Astrocyte (in vitro differentiated cells and primary cell): ENCODE measurements at regions not wholly inside any gene's neighbourhood (a gene's known extent, or its start where the extent isn't known, plus 50 kb on each side); places are given as distances from the start of the nearest gene placed in this dataset.

Experiments
- DNase-seq: peaks from one replicate; pipeline ENCODE4 v3.0.0-alpha.2; 2010; ENCODE audit warnings: low read depth
- FAIRE-seq: peaks from 2 replicates; lab custom pipeline; 2011; peaks lifted over from hg19 to GRCh38; lab: Jason Lieb, UNC
- H2AFZ ChIP-seq: 2 replicates; pipeline ENCODE4 v1.6.0; 2012; ENCODE audit warnings: low read depth, low read length, inconsistent platforms
- H3K27ac ChIP-seq: 2 replicates; pipeline ENCODE4 v1.5.1; 2011; ENCODE audit warnings: low read depth, low read length, inconsistent platforms
- H3K27me3 ChIP-seq: 2 replicates; pipeline ENCODE4 v1.6.0; 2011; ENCODE audit warnings: low read length, inconsistent platforms; ENCODE audit not compliant: insufficient read depth
- H3K36me3 ChIP-seq: 2 replicates; pipeline ENCODE4 v1.5.1; 2011; ENCODE audit warnings: low read length, inconsistent platforms; ENCODE audit not compliant: insufficient read depth
- H3K4me1 ChIP-seq: 2 replicates; pipeline ENCODE4 v1.5.1; 2011; ENCODE audit warnings: low read length, inconsistent platforms; ENCODE audit not compliant: insufficient read depth
- H3K4me2 ChIP-seq: 2 replicates; pipeline ENCODE4 v1.6.0; 2012; ENCODE audit warnings: low read length, inconsistent platforms
- H3K4me3 ChIP-seq: 2 replicates; pipeline ENCODE4 v1.5.1; 2011; ENCODE audit warnings: low read depth, mild to moderate bottlenecking, low read length, inconsistent platforms; ENCODE audit not compliant: insufficient read depth
- H3K79me2 ChIP-seq: 2 replicates; pipeline ENCODE4 v1.6.0; 2012; ENCODE audit warnings: mild to moderate bottlenecking, low read length, inconsistent platforms; ENCODE audit not compliant: insufficient read depth
- H3K9ac ChIP-seq: 2 replicates; pipeline ENCODE4 v1.6.0; 2012; ENCODE audit warnings: mild to moderate bottlenecking, low read length, inconsistent platforms
- H3K9me3 ChIP-seq: 2 replicates; pipeline ENCODE4 v1.5.1; 2012; ENCODE audit warnings: low read depth, mild to moderate bottlenecking, low read length, inconsistent platforms; ENCODE audit not compliant: insufficient read depth
- H4K20me1 ChIP-seq: 2 replicates; pipeline ENCODE4 v1.6.0; 2012; ENCODE audit warnings: low read length, inconsistent platforms; ENCODE audit not compliant: insufficient read depth
- H3K27ac Mint-ChIP-seq: one replicate; pipeline ENCODE4 v1.8.0; 2021; ENCODE audit warnings: mild to moderate bottlenecking, mixed read lengths; ENCODE audit not compliant: unreplicated experiment
- H3K27me3 Mint-ChIP-seq: one replicate; pipeline ENCODE4 v1.8.0; 2021; ENCODE audit warnings: low read depth, mixed read lengths; ENCODE audit not compliant: unreplicated experiment
- H3K36me3 Mint-ChIP-seq: one replicate; pipeline ENCODE4 v1.8.0; 2021; ENCODE audit warnings: low read depth, mixed read lengths; ENCODE audit not compliant: unreplicated experiment
- H3K4me1 Mint-ChIP-seq: one replicate; pipeline ENCODE4 v1.8.0; 2021; ENCODE audit warnings: low read depth, mixed read lengths; ENCODE audit not compliant: unreplicated experiment
- H3K4me3 Mint-ChIP-seq: one replicate; pipeline ENCODE4 v1.8.0; 2021; ENCODE audit warnings: mild to moderate bottlenecking, moderate library complexity, mixed read lengths; ENCODE audit not compliant: unreplicated experiment
- H3K9me3 Mint-ChIP-seq: one replicate; pipeline ENCODE4 v1.8.0; 2021; ENCODE audit warnings: mild to moderate bottlenecking, mixed read lengths; ENCODE audit not compliant: unreplicated experiment
- EZH2 ChIP-seq: IDR thresholded peaks from 2 replicates; pipeline ENCODE4 v1.6.1; 2012; ENCODE audit warnings: mild to moderate bottlenecking, low read length, inconsistent platforms; ENCODE audit not compliant: insufficient read depth
- TF ChIP-seq, protein P1 (sequence below): IDR thresholded peaks from 2 replicates; pipeline ENCODE4 v1.5.1; 2011; ENCODE audit warnings: low read depth, mild to moderate bottlenecking, inconsistent platforms, low read length, moderate library complexity; ENCODE audit not compliant: insufficient read depth

DNA sequence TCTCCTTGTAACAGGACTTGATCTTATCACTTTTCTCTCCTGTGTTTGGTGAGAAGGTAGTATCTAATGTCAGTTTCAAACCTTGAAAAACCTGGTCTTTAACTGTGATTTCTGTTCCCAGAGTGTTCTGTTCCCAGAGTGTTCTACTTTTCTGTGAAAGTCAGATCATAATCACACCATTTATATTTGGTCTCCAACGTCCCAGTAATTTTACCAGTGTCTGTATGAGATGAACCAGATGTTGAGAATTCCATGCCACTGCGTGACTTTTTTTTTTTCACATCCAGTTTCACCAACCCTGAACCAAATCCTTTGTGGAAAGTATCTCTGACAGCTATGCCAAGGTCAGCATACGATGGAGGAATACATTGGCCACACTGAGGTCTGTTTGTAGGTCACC lies 365.2 kb downstream of the USP25 start:
- Histone ChIP-seq H3K27ac (no peak overlapping the region), H3K4me1 (no peaks in the 10 kb centered on the region), H3K9me3 (no peaks in the 10 kb centered on the region), H2AFZ (no peak overlapping the region), H4K20me1 (no peaks in the 10 kb centered on the region), H3K4me2 (no peak overlapping the region), H3K9ac (no peak overlapping the region), H3K79me2 (no peaks in the 10 kb centered on the region), H3K4me3 (no peak overlapping the region), H3K36me3 (no peaks in the 10 kb centered on the region), H3K27me3 (no peaks in the 10 kb centered on the region)
- FAIRE-seq (no peak), DNase-seq (no peak)
- TF ChIP-seq, protein P1, sequence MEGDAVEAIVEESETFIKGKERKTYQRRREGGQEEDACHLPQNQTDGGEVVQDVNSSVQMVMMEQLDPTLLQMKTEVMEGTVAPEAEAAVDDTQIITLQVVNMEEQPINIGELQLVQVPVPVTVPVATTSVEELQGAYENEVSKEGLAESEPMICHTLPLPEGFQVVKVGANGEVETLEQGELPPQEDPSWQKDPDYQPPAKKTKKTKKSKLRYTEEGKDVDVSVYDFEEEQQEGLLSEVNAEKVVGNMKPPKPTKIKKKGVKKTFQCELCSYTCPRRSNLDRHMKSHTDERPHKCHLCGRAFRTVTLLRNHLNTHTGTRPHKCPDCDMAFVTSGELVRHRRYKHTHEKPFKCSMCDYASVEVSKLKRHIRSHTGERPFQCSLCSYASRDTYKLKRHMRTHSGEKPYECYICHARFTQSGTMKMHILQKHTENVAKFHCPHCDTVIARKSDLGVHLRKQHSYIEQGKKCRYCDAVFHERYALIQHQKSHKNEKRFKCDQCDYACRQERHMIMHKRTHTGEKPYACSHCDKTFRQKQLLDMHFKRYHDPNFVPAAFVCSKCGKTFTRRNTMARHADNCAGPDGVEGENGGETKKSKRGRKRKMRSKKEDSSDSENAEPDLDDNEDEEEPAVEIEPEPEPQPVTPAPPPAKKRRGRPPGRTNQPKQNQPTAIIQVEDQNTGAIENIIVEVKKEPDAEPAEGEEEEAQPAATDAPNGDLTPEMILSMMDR, result no peak
- no peak for TF ChIP-seq EZH2
- Mint-ChIP-seq H3K4me3 (no peak overlapping the region), H3K9me3 (no peaks in the 10 kb centered on the region), H3K27me3 (no peaks in the 10 kb centered on the region), H3K27ac (no peak overlapping the region), H3K36me3 (no peaks in the 10 kb centered on the region), H3K4me1 (no peaks in the 10 kb centered on the region)

DNA sequence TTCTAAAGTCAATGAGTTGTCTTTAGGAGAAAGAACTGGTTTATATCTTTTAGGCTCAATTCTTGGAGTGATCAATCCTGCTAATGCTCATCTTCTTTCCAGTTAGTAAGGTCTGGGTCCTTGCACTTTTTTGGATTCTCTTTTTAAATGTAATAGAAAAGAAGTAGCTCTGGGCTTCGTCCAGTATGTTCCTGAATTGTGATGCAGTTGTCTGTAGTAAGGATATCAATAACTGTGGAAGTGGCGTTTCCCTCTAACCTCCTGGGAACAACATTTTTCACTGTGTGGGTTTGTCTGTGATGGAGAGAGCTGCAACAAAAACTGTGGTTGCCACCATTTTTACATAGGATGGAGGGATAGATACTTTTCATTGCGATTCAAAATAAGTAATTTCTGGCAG lies 367.2 kb downstream of the USP25 start:
- Mint-ChIP-seq H3K27me3 (no peaks in the 10 kb centered on the region), H3K4me3 (no peak overlapping the region), H3K4me1 (no peaks in the 10 kb centered on the region), H3K36me3 (no peaks in the 10 kb centered on the region), H3K27ac (no peak overlapping the region), H3K9me3 (no peaks in the 10 kb centered on the region)
- DNase-seq (no peak), FAIRE-seq (no peak)
- no peaks in the 10 kb centered on the region for H3K27me3 ChIP-seq
- H3K4me1 ChIP-seq, result no peaks in the 10 kb centered on the region
- no peaks in the 10 kb centered on the region for H3K9me3 ChIP-seq
- no peaks in the 10 kb centered on the region for H3K79me2 ChIP-seq
- H2AFZ ChIP-seq, result no peak overlapping the region
- no peak overlapping the region for H3K27ac ChIP-seq
- H3K4me2 ChIP-seq, result no peak overlapping the region
- H3K4me3 ChIP-seq, result no peak overlapping the region
- no peak for TF ChIP-seq EZH2
- H4K20me1 ChIP-seq, result no peaks in the 10 kb centered on the region
- no peak overlapping the region for H3K9ac ChIP-seq
- no peaks in the 10 kb centered on the region for H3K36me3 ChIP-seq

DNA sequence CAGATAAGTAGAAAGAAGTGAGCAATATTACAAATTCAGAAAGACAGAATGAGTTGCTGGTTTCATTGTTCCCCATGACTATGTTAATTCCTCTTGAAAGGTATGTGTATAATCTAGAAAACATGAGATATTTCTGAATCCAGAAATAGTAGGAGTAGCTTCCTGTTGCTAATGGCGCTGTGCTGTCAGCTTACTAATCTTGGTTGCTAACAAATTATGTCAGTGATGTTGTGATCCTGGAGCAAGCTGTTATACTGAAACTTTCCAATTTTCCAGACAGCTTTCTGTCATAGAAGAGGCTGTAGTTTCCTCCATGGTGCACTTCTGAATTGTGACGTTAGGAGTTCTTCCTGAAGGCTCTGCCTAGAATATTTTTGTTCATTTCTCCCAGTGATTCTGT lies 372.3 kb downstream of the USP25 start:
- Mint-ChIP-seq H3K4me3 (no peak overlapping the region), H3K27me3 (no peaks in the 10 kb centered on the region), H3K9me3 (peaks cover 2% of the 10 kb centered on the region), H3K27ac (no peak overlapping the region), H3K36me3 (no peaks in the 10 kb centered on the region), H3K4me1 (no peaks in the 10 kb centered on the region)
- FAIRE-seq, result no peak
- no peak overlapping the region for H2AFZ ChIP-seq
- no peak overlapping the region for H3K4me2 ChIP-seq
- H3K9me3 ChIP-seq, result no peaks in the 10 kb centered on the region
- H3K27ac ChIP-seq, result no peak overlapping the region
- H3K36me3 ChIP-seq, result no peaks in the 10 kb centered on the region
- TF ChIP-seq, protein P1, result no peak
- TF ChIP-seq EZH2, result no peak
- no peaks in the 10 kb centered on the region for H3K79me2 ChIP-seq
- no peaks in the 10 kb centered on the region for H4K20me1 ChIP-seq
- H3K9ac ChIP-seq, result no peak overlapping the region
- H3K4me1 ChIP-seq, result no peaks in the 10 kb centered on the region
- DNase-seq, result peak; percentile 64
- no peak overlapping the region for H3K4me3 ChIP-seq
- no peaks in the 10 kb centered on the region for H3K27me3 ChIP-seq
